Activated CD4-positive, alpha-beta T cell treated with anti-CD3 and anti-CD28 coated beads, Interleukin-2, amount 10 ng/mL, durations not matched to agents 7 days and 5 days (primary cell): ENCODE measurements at regions not wholly inside any gene's neighbourhood (a gene's known extent, or its start where the extent isn't known, plus 50 kb on each side); places are given as distances from the start of the nearest gene placed in this dataset.
"Not testable (repeated sequence)": the region's sequence is repeated elsewhere in the genome, so short reads cannot be mapped to it uniquely, and the experiment has no call there.

ENCODE experiments used
- CTCF ChIA-PET: fragments of 350-600 bp; sonication (Branson Sonifier 250); formaldehyde crosslinking; loops from one replicate; lab custom pipeline; 2021; ENCODE audit warnings: antibody characterized with exemption; lab: Charles Lee
- POLR2A ChIA-PET: fragments of 350-600 bp; sonication (Branson Sonifier 250); formaldehyde crosslinking; loops from one replicate; lab custom pipeline; 2021; ENCODE audit warnings: antibody characterized with exemption; lab: Charles Lee
- DNase-seq: peaks from one replicate; pipeline ENCODE4 v3.0.0-alpha.2; 2020
- H3K27ac Mint-ChIP-seq: one replicate; pipeline ENCODE4 v1.8.0; 2021; ENCODE audit warnings: mild to moderate bottlenecking, moderate library complexity, mixed read lengths
- H3K27me3 Mint-ChIP-seq: one replicate; pipeline ENCODE4 v1.8.0; 2021; ENCODE audit warnings: mixed read lengths
- H3K36me3 Mint-ChIP-seq: one replicate; pipeline ENCODE4 v1.8.0; 2021; ENCODE audit warnings: low read depth, mixed read lengths
- H3K4me1 Mint-ChIP-seq: one replicate; pipeline ENCODE4 v1.8.0; 2021; ENCODE audit warnings: mixed read lengths
- H3K4me3 Mint-ChIP-seq: one replicate; pipeline ENCODE4 v1.8.0; 2021; ENCODE audit warnings: mild to moderate bottlenecking, moderate library complexity, mixed read lengths
- H3K9me3 Mint-ChIP-seq: one replicate; pipeline ENCODE4 v1.8.0; 2021; ENCODE audit warnings: mixed read lengths

DNA sequence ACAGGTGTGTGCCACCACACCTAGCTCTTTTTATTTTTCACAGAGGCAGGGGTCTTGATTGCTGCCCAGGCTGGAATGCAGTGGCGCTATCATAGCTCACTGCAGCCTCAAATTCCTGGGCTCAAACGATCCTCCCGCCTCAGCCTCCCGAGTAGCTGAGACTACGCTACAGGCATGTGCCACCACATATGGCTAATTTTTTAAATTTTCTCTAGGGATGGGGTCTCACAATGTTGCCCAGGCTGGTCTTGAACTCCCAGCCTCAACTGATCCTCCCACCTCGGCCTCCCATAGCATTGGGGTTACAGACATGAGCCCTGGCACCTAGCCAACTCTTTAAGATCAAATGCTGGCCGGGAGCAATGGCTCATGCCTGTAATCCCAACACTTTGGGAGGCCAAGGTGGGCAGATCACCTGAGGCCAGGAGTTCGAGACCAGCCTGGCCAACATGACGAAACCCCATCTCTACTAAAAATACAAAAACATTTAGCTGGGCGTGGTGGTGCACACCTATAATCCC, 50.6 kb upstream of the MYL10 start:
- CTCF ChIA-PET, POLR2A ChIA-PET, DNase-seq, H3K27ac Mint-ChIP-seq, H3K4me1 Mint-ChIP-seq, H3K36me3 Mint-ChIP-seq, H3K27me3 Mint-ChIP-seq, H3K4me3 Mint-ChIP-seq, H3K9me3 Mint-ChIP-seq: not testable (repeated sequence)

- no peaks in the 10 kb centered on the region for H3K36me3 Mint-ChIP-seq
- DNase-seq = no peak
- ChIA-PET POLR2A (no interaction called here), CTCF (no interaction called here)
- no peak overlapping the region for H3K27ac Mint-ChIP-seq
- no peak overlapping the region for H3K4me3 Mint-ChIP-seq
- no peaks in the 10 kb centered on the region for H3K9me3 Mint-ChIP-seq
- H3K4me1 Mint-ChIP-seq = no peaks in the 10 kb centered on the region
- H3K27me3 Mint-ChIP-seq = no peaks in the 10 kb centered on the region
Observed at GRCh38 chr7:101680406-101681145, 51.5 kb upstream of the MYL10 start.

GRCh38 chr7:101681170-101682007, 52.3 kb upstream of the MYL10 start:
- Mint-ChIP-seq H3K27ac (no peak overlapping the region), H3K9me3 (no peaks in the 10 kb centered on the region), H3K4me3 (no peak overlapping the region), H3K4me1 (no peaks in the 10 kb centered on the region), H3K36me3 (no peaks in the 10 kb centered on the region), H3K27me3 (no peaks in the 10 kb centered on the region)
- POLR2A ChIA-PET = no interaction called here
- DNase-seq = no peak
- CTCF ChIA-PET = no interaction called here

DNA sequence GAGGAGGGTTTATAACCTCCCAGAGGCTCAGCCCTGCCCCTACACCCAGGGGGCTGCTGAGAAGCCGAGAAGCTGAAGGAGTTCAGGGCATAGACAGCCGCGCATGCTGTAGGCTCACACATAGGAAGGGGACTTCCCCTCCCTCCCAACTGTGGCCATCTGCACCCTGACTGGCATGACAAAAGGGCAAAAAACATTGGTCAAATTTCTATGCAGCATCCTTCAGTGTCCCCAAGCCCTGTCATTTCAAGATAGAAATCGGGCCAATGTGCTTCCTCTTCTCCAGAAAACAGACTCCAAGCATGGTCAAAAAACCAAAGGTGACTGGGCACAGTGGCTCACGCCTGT, 55.9 kb upstream of the MYL10 start:
- ChIA-PET POLR2A (no interaction called here), CTCF (no interaction called here)
- Mint-ChIP-seq H3K27ac (no peak overlapping the region), H3K36me3 (no peaks in the 10 kb centered on the region), H3K27me3 (no peaks in the 10 kb centered on the region), H3K9me3 (no peaks in the 10 kb centered on the region), H3K4me1 (peaks cover 4% of the 10 kb centered on the region), H3K4me3 (no peak overlapping the region)
- DNase-seq = no peak

- Mint-ChIP-seq H3K36me3 (no peaks in the 10 kb centered on the region), H3K4me1 (peaks cover 4% of the 10 kb centered on the region), H3K9me3 (no peaks in the 10 kb centered on the region), H3K27ac (no peak overlapping the region), H3K27me3 (no peaks in the 10 kb centered on the region), H3K4me3 (no peak overlapping the region)
- ChIA-PET CTCF (interaction anchor here (1.1 kb wide), 1 partner anchor 12 kb away, joined by 3 read pairs; no protein-coding TSS in a partner anchor), POLR2A (no interaction called here)
- no peak for DNase-seq
Observed at GRCh38 chr7:101686030-101686429, 56.9 kb upstream of the MYL10 start.

- no peak overlapping the region for H3K27ac Mint-ChIP-seq
- DNase-seq = no peak
- ChIA-PET CTCF (interaction anchor here (0.5 kb wide), 1 partner anchor 402 kb away, joined by 3 read pairs; no protein-coding TSS in a partner anchor), POLR2A (no interaction called here)
- no peaks in the 10 kb centered on the region for H3K9me3 Mint-ChIP-seq
- no peaks in the 10 kb centered on the region for H3K27me3 Mint-ChIP-seq
- no peak overlapping the region for H3K4me3 Mint-ChIP-seq
- H3K36me3 Mint-ChIP-seq = no peaks in the 10 kb centered on the region
- H3K4me1 Mint-ChIP-seq = peaks cover 8% of the 10 kb centered on the region
Observed at GRCh38 chr7:101687081-101687480, 58.0 kb upstream of the MYL10 start.

DNA sequence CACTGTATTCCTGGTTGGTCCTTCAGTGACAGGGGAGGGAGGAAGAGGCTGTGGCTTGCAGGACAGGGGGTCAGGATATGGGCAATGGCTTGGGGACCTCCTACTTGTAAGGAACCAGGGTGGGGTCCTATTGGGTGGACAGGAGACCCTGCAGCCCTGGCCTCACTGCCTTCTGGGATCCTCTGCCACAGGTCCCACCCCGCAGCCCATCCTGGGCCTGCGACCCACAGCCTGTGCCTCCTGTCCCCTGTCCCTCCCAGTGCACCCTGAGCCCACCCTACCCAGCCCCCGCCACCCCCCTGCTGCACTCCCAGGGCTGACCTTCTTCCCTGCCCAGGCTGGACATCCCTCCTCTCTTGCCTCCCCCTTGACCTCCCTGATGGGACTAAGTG, 58.7 kb upstream of the MYL10 start:
- no peaks in the 10 kb centered on the region for H3K9me3 Mint-ChIP-seq
- no peak for DNase-seq
- ChIA-PET POLR2A (no interaction called here), CTCF (no interaction called here)
- peaks cover 9% of the 10 kb centered on the region for H3K4me1 Mint-ChIP-seq
- no peaks in the 10 kb centered on the region for H3K27me3 Mint-ChIP-seq
- H3K4me3 Mint-ChIP-seq = no peak overlapping the region
- H3K27ac Mint-ChIP-seq = no peak overlapping the region
- H3K36me3 Mint-ChIP-seq = no peaks in the 10 kb centered on the region

- H3K4me1 Mint-ChIP-seq = peaks cover 9% of the 10 kb centered on the region
- peak; percentile 78 for DNase-seq
- CTCF ChIA-PET = interaction anchor here (1.3 kb wide), 1 partner anchor 56 kb away, joined by 3 read pairs; no protein-coding TSS in a partner anchor
- POLR2A ChIA-PET = no interaction called here
- no peaks in the 10 kb centered on the region for H3K36me3 Mint-ChIP-seq
- no peak overlapping the region for H3K27ac Mint-ChIP-seq
- H3K9me3 Mint-ChIP-seq = no peaks in the 10 kb centered on the region
- no peaks in the 10 kb centered on the region for H3K27me3 Mint-ChIP-seq
- H3K4me3 Mint-ChIP-seq = no peak overlapping the region
Observed at GRCh38 chr7:101688183-101688831, 59.2 kb upstream of the MYL10 start.

- no peaks in the 10 kb centered on the region for H3K36me3 Mint-ChIP-seq
- peak overlapping the region; percentile 78 for H3K27ac Mint-ChIP-seq
- POLR2A ChIA-PET = interaction anchor here (0.6 kb wide), 1 partner anchor 55 kb away, joined by 3 read pairs; no protein-coding TSS in a partner anchor
- H3K27me3 Mint-ChIP-seq = no peaks in the 10 kb centered on the region
- H3K4me3 Mint-ChIP-seq = no peak overlapping the region
- CTCF ChIA-PET = interaction anchor here (0.9 to 1.3 kb wide), 3 partner anchors 35 to 55 kb away, joined by 3 to 4 read pairs (median 3); no protein-coding TSS in a partner anchor
- H3K4me1 Mint-ChIP-seq = peaks cover 9% of the 10 kb centered on the region
- H3K9me3 Mint-ChIP-seq = no peaks in the 10 kb centered on the region
- no peak for DNase-seq
Observed at GRCh38 chr7:101688995-101689907, 60.2 kb upstream of the MYL10 start.

DNA sequence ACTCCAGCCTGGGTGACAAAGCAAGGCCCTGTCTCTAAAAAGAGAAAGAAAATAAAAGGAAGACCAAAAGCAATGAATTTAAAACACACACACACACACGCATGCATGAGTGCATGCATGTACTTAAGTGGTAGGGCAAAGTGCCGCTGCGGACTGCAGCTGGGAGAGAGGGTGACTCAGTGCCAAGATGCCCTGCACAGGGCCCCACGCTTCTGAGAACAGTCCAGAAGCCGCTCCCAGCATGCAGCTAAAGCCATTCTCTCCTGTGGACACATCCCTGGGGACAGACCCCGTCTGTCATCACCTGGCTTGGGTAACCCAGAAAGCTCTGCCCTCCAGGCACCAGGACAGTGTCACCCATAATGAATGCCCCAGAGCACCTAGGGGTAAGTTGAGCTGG, 61.0 kb upstream of the MYL10 start:
- CTCF ChIA-PET = interaction anchor here (0.9 to 1.1 kb wide), 2 partner anchors 34 to 40 kb away, joined by 3 to 4 read pairs; no protein-coding TSS in a partner anchor
- Mint-ChIP-seq H3K36me3 (no peaks in the 10 kb centered on the region), H3K9me3 (no peaks in the 10 kb centered on the region), H3K27me3 (no peaks in the 10 kb centered on the region), H3K27ac (no peak overlapping the region), H3K4me1 (peaks cover 9% of the 10 kb centered on the region), H3K4me3 (no peak overlapping the region)
- no peak for DNase-seq
- POLR2A ChIA-PET = no interaction called here

GRCh38 chr7:101691822-101692384, 62.8 kb upstream of the MYL10 start:
- ChIA-PET POLR2A (no interaction called here), CTCF (no interaction called here)
- Mint-ChIP-seq H3K4me1 (peaks cover 9% of the 10 kb centered on the region), H3K36me3 (no peaks in the 10 kb centered on the region), H3K4me3 (no peak overlapping the region), H3K27ac (no peak overlapping the region), H3K9me3 (no peaks in the 10 kb centered on the region), H3K27me3 (no peaks in the 10 kb centered on the region)
- DNase-seq = no peak
